ENCODE measurements at regions not wholly inside any gene's neighbourhood (a gene's known extent, or its start where the extent isn't known, plus 50 kb on each side); places are given as distances from the start of the nearest gene placed in this dataset.

GRCh38 chr14:65243766-65244442 is 141.6 kb upstream of the MAX start:
- no peak for DNase-seq (ENCODE audit: low read depth)

GRCh38 chr14:65249471-65250161 is 147.3 kb upstream of the MAX start:
- no peak for DNase-seq (ENCODE audit: low read depth)

- DNase-seq (ENCODE audit: low read depth): no peak
Observed at GRCh38 chr14:65250162-65250495, 147.8 kb upstream of the MAX start.

- peak; percentile 59 for DNase-seq (ENCODE audit: low read depth)
Observed at GRCh38 chr14:65251213-65251612, 148.9 kb upstream of the MAX start.

- DNase-seq (ENCODE audit: low read depth): peak; percentile 22
Observed at GRCh38 chr14:65252482-65253255, 150.4 kb upstream of the MAX start.

- DNase-seq (ENCODE audit: low read depth): peak; percentile 35
Observed at GRCh38 chr14:65255029-65255545, 152.8 kb upstream of the MAX start.

- DNase-seq (ENCODE audit: low read depth): no peak
Observed at GRCh38 chr14:65255583-65256461, 153.5 kb upstream of the MAX start.

GRCh38 chr14:65256714-65257113 is 154.4 kb upstream of the MAX start:
- no peak for DNase-seq (ENCODE audit: low read depth)

- DNase-seq (ENCODE audit: low read depth): no peak
Observed at GRCh38 chr14:65257425-65257824, 155.1 kb upstream of the FUT8 start.

- DNase-seq (ENCODE audit: low read depth): no peak
Observed at GRCh38 chr14:65258391-65258790, 154.1 kb upstream of the FUT8 start.

- no peak for DNase-seq (ENCODE audit: low read depth)
Observed at GRCh38 chr14:65259000-65259399, 153.5 kb upstream of the FUT8 start.

GRCh38 chr14:65260786-65261185 is 151.7 kb upstream of the FUT8 start:
- DNase-seq (ENCODE audit: low read depth): no peak

GRCh38 chr14:65261425-65261920 is 151.1 kb upstream of the FUT8 start:
- no peak for DNase-seq (ENCODE audit: low read depth)

- no peak for DNase-seq (ENCODE audit: low read depth)
Observed at GRCh38 chr14:65261946-65262345, 150.6 kb upstream of the FUT8 start.

- DNase-seq (ENCODE audit: low read depth): no peak
Observed at GRCh38 chr14:65263177-65263788, 149.2 kb upstream of the FUT8 start.

GRCh38 chr14:65267856-65268255 is 144.7 kb upstream of the FUT8 start:
- DNase-seq (ENCODE audit: low read depth): no peak

GRCh38 chr14:65268594-65268993 is 143.9 kb upstream of the FUT8 start:
- DNase-seq (ENCODE audit: low read depth): no peak

GRCh38 chr14:65269732-65270131 is 142.8 kb upstream of the FUT8 start:
- DNase-seq (ENCODE audit: low read depth): no peak

GRCh38 chr14:65277027-65277426 is 135.5 kb upstream of the FUT8 start:
- DNase-seq (ENCODE audit: low read depth): peak; percentile 64

- no peak for DNase-seq (ENCODE audit: low read depth)
Observed at GRCh38 chr14:65277580-65278270, 134.8 kb upstream of the FUT8 start.

Data from myocyte (in vitro differentiated cells).